Endothelial cell of umbilical vein (primary cell): ENCODE measurements at regions not wholly inside any gene's neighbourhood (a gene's known extent, or its start where the extent isn't known, plus 50 kb on each side); places are given as distances from the start of the nearest gene placed in this dataset.

Experiments used
- BruUV-seq: library from RNA; stranded (reverse); fragments of 400-500 nt; replicated peaks from 2 replicates; lab custom pipeline; 2021; lab: Mats Ljungman, UMichigan
- CTCF ChIA-PET: fragments of 300-600, 350-600 bp; sonication (Branson Sonifier 250); formaldehyde crosslinking; loops from one replicate; lab custom pipeline; 2021; ENCODE audit warnings: antibody characterized with exemption, inconsistent platforms; lab: Charles Lee
- POLR2A ChIA-PET: fragments of 300-600, 350-600 bp; sonication (Branson Sonifier 250); formaldehyde crosslinking; loops from one replicate; lab custom pipeline; 2021; ENCODE audit warnings: antibody characterized with exemption, inconsistent platforms; lab: Charles Lee
- DNase-seq: peaks from one replicate; pipeline ENCODE4 v3.0.0-alpha.2; 2011; ENCODE audit warnings: low read depth, low spot score
- FAIRE-seq: peaks from 2 replicates; lab custom pipeline; 2011; peaks lifted over from hg19 to GRCh38; lab: Jason Lieb, UNC
- H2AFZ ChIP-seq: 2 replicates; pipeline ENCODE4 v1.6.0; 2012; ENCODE audit warnings: low read depth, low read length, control low read depth, inconsistent platforms
- H3K27ac ChIP-seq: 2 replicates; pipeline ENCODE4 v1.5.1; 2011; ENCODE audit warnings: low read depth, mild to moderate bottlenecking, control low read depth, low read length, moderate library complexity; ENCODE audit not compliant: insufficient read depth
- H3K27me3 ChIP-seq, 2 experiments: 2 replicates each; pipeline versions ENCODE4 v1.6.0 to v1.6.1; 2011; ENCODE audit warnings: low read length in 2 of 2, mixed read lengths in 1 of 2; ENCODE audit not compliant: control insufficient read depth in 2 of 2, insufficient read depth in 2 of 2
- H3K36me3 ChIP-seq, 2 experiments: 2 replicates in 1 of 2; 3 replicates in 1 of 2; pipeline ENCODE4 v1.5.1; 2011; ENCODE audit warnings: low read length in 2 of 2, mild to moderate bottlenecking in 1 of 2, moderate library complexity in 1 of 2; ENCODE audit not compliant: control insufficient read depth in 2 of 2, insufficient read depth in 2 of 2; ENCODE audit errors: extremely low read depth in 1 of 2
- H3K4me1 ChIP-seq: 3 replicates; pipeline ENCODE4 v1.5.1; 2011; ENCODE audit warnings: mild to moderate bottlenecking, low read length; ENCODE audit not compliant: control insufficient read depth, insufficient read depth; ENCODE audit errors: extremely low read depth
- H3K4me2 ChIP-seq: 2 replicates; pipeline ENCODE4 v1.6.1; 2011; ENCODE audit warnings: low read length, control low read depth, mixed read lengths; ENCODE audit not compliant: insufficient read depth
- H3K4me3 ChIP-seq, 3 experiments: fragments of 200-600 bp in 1 of 3; sonication (generic), shearing (Covaris generic) in 1 of 3; replicated peaks in 1 of 3; 2 replicates each; pipeline ENCODE4 v1.5.1; 2011 to 2016; ENCODE audit warnings: control low read depth in 3 of 3, low read length in 3 of 3, mild to moderate bottlenecking in 2 of 3, inconsistent platforms in 1 of 3, low read depth in 1 of 3, moderate library complexity in 1 of 3; ENCODE audit not compliant: insufficient read depth in 1 of 3
- H3K79me2 ChIP-seq: 2 replicates; pipeline ENCODE4 v1.6.0; 2012; ENCODE audit warnings: low read length, inconsistent platforms; ENCODE audit not compliant: control insufficient read depth, insufficient read depth
- H3K9ac ChIP-seq: replicated peaks from 2 replicates; pipeline ENCODE3; 2011; ENCODE audit warnings: low read length, control low read depth; ENCODE audit not compliant: insufficient read depth; ENCODE audit errors: extremely low read depth
- H3K9me1 ChIP-seq: replicated peaks from 3 replicates; pipeline ENCODE4 v1.6.0; 2011; ENCODE audit warnings: mild to moderate bottlenecking, low read length; ENCODE audit not compliant: control insufficient read depth, insufficient read depth; ENCODE audit errors: extremely low read depth
- H3K9me3 ChIP-seq: replicated peaks from 2 replicates; pipeline ENCODE4 v1.5.1; 2012; ENCODE audit warnings: low read length, inconsistent platforms; ENCODE audit not compliant: control insufficient read depth, insufficient read depth
- H4K20me1 ChIP-seq: replicated peaks from 2 replicates; pipeline ENCODE3; 2011; ENCODE audit warnings: mild to moderate bottlenecking, low read length; ENCODE audit not compliant: control insufficient read depth, insufficient read depth; ENCODE audit errors: extremely low read depth
- CTCF ChIP-seq, 2 donors: IDR thresholded peaks; 1 replicate in 1 of 2; 2 replicates in 1 of 2; pipeline ENCODE4 v1.5.1; 2011; ENCODE audit warnings: low read length in 2 of 2, mild to moderate bottlenecking in 2 of 2, moderate library complexity in 2 of 2, control low read depth in 1 of 2, inconsistent platforms in 1 of 2, low read depth in 1 of 2; ENCODE audit not compliant: insufficient read depth in 1 of 2; ENCODE audit errors: extremely low read depth in 1 of 2
- EZH2 ChIP-seq: IDR thresholded peaks from 2 replicates; pipeline ENCODE4 v1.6.1; 2012; ENCODE audit warnings: borderline replicate concordance, low read depth, mild to moderate bottlenecking, moderate library complexity, low read length, inconsistent platforms; ENCODE audit not compliant: severe bottlenecking
- FOS ChIP-seq: IDR thresholded peaks from 2 replicates; pipeline ENCODE4 v1.6.1; 2011; ENCODE audit warnings: mild to moderate bottlenecking, low read length, moderate library complexity, borderline replicate concordance; ENCODE audit not compliant: insufficient read depth
- GATA2 ChIP-seq: IDR thresholded peaks from 2 replicates; pipeline ENCODE4 v1.7.0; 2011; ENCODE audit warnings: low read depth, mild to moderate bottlenecking, moderate library complexity, mixed read lengths, low read length; ENCODE audit not compliant: insufficient read length, insufficient read depth
- JUN ChIP-seq: IDR thresholded peaks from 2 replicates; pipeline ENCODE4 v1.6.1; 2011; ENCODE audit warnings: borderline replicate concordance, low read depth; ENCODE audit not compliant: insufficient read length, insufficient read depth
- MYC ChIP-seq: IDR thresholded peaks from one replicate; pipeline ENCODE4 v1.6.1; 2011; ENCODE audit warnings: mild to moderate bottlenecking, low read depth, low read length
- POLR2A ChIP-seq: IDR thresholded peaks from 2 replicates; pipeline ENCODE4 v1.6.1; 2012; ENCODE audit warnings: low read depth, mild to moderate bottlenecking, control low read depth, low read length
- dilution Hi-C: fragments of 300-500 bp; cut with MboI; formaldehyde crosslinking; loops from one replicate; pipeline ENCODE4 v1.15.0; 2019; ENCODE audit warnings: low sequenced_read_pairs; ENCODE audit not compliant: extremely low pct_ligation_motif_present
- intact Hi-C: fragments of 100-400 bp; cut with micrococcal nuclease; formaldehyde crosslinking; loops from one replicate; pipeline ENCODE4 v1.10.0; 2022

GRCh38 chr2:71799013-71799575 is 345.7 kb downstream of the DYSF start:
- Histone ChIP-seq H3K4me1 (no peaks in the 10 kb centered on the region), H3K9me1 (no peaks in the 10 kb centered on the region), H3K27me3 (peaks cover 4 to 10% of the 10 kb centered on the region in 2 experiments), H3K27ac (no peak overlapping the region), H3K9me3 (no peaks in the 10 kb centered on the region), H4K20me1 (no peaks in the 10 kb centered on the region), H3K79me2 (no peaks in the 10 kb centered on the region), H3K36me3 (no peaks in the 10 kb centered on the region), H3K4me3 (no peak overlapping the region), H3K9ac (no peak overlapping the region), H2AFZ (no peak overlapping the region), H3K4me2 (no peak overlapping the region)
- no TSS peak for BruUV-seq
- ChIA-PET POLR2A (no interaction called here), CTCF (interaction anchor here (0.8 to 9.6 kb wide), 50 partner anchors 7 to 946 kb away, joined by 3 to 70 read pairs (median 5); partner anchors contain the start of gene CYP26B1)
- dilution Hi-C loops = no loop called here
- intact Hi-C loops = loop anchor here (5.0 kb wide), 1 partner anchor 267 kb away; no protein-coding TSS in a partner anchor
- TF ChIP-seq GATA2 = no peak
- DNase-seq = no peak
- FAIRE-seq = no peak

- no peaks in the 10 kb centered on the region for H3K4me1 ChIP-seq
- FAIRE-seq (peak; percentile 95), DNase-seq (peak; percentile 39)
- no peaks in the 10 kb centered on the region for H4K20me1 ChIP-seq
- H3K4me2 ChIP-seq = no peak overlapping the region
- no peak overlapping the region for H2AFZ ChIP-seq
- BruUV-seq = no TSS peak
- no peaks in the 10 kb centered on the region for H3K79me2 ChIP-seq
- intact Hi-C loops (loop anchor here (1.0 to 5.0 kb wide), 3 partner anchors 188 to 266 kb away; no protein-coding TSS in a partner anchor), dilution Hi-C loops (no loop called here)
- H3K4me3 ChIP-seq = no peak overlapping the region
- H3K27ac ChIP-seq = no peak overlapping the region
- TF ChIP-seq FOS = no peak
- TF ChIP-seq CTCF (IDR thresholded peaks at IDR 0.05; ENCODE audit: extremely low read depth in 1 of 2, insufficient read depth in 1 of 2, low read depth in 1 of 2, low read length in 2 of 2) = peak; percentile 78 to 88
- no peak for TF ChIP-seq POLR2A
- no peak for TF ChIP-seq JUN
- TF ChIP-seq MYC = no peak
- no peak for TF ChIP-seq EZH2
- no peaks in the 10 kb centered on the region for H3K36me3 ChIP-seq
- ChIA-PET POLR2A (no interaction called here), CTCF (interaction anchor here (0.7 to 9.6 kb wide), 57 partner anchors 8 to 947 kb away, joined by 3 to 70 read pairs (median 4); partner anchors contain the start of gene CYP26B1)
- no peaks in the 10 kb centered on the region for H3K9me1 ChIP-seq
- no peak overlapping the region for H3K9ac ChIP-seq
- peaks cover 4 to 6% of the 10 kb centered on the region in 2 experiments for H3K27me3 ChIP-seq
- no peaks in the 10 kb centered on the region for H3K9me3 ChIP-seq
Measured at GRCh38 chr2:71798266-71799012, 345.1 kb downstream of the DYSF start.
